Esophagus (tissue), 2 donors: ENCODE measurements at regions not wholly inside any gene's neighbourhood (a gene's known extent, or its start where the extent isn't known, plus 50 kb on each side); places are given as distances from the start of the nearest gene placed in this dataset.

Experiments used
- H3K27ac ChIP-seq, 2 donors: one replicate each; pipeline ENCODE4 v1.5.1; 2013; ENCODE audit warnings: low read depth in 2 of 2, mild to moderate bottlenecking in 2 of 2, inconsistent platforms in 1 of 2, low read length in 1 of 2, moderate library complexity in 1 of 2
- H3K27me3 ChIP-seq, 2 donors: one replicate each; pipeline ENCODE4 v1.6.1; 2013; ENCODE audit warnings: low read length in 2 of 2, control low read depth in 1 of 2, mild to moderate bottlenecking in 1 of 2; ENCODE audit not compliant: insufficient read depth in 2 of 2, control insufficient read depth in 1 of 2
- H3K36me3 ChIP-seq, 2 donors: one replicate each; pipeline ENCODE4 v1.6.1; 2013; ENCODE audit warnings: low read length in 1 of 2; ENCODE audit not compliant: control insufficient read depth in 2 of 2, insufficient read depth in 2 of 2
- H3K4me1 ChIP-seq, 2 donors: one replicate each; pipeline ENCODE4 v1.6.1; 2013; ENCODE audit warnings: low read length in 1 of 2; ENCODE audit not compliant: control insufficient read depth in 2 of 2, insufficient read depth in 2 of 2
- H3K4me3 ChIP-seq, 2 donors: one replicate each; pipeline ENCODE4 v1.5.1; 2013; ENCODE audit warnings: low read length in 2 of 2, mild to moderate bottlenecking in 2 of 2, low read depth in 1 of 2, moderate library complexity in 1 of 2
- H3K9me3 ChIP-seq, 2 donors: one replicate each; pipeline ENCODE4 v1.6.1; 2013; ENCODE audit warnings: mild to moderate bottlenecking in 2 of 2, low read depth in 1 of 2, low read length in 1 of 2, moderate library complexity in 1 of 2; ENCODE audit not compliant: control insufficient read depth in 2 of 2, insufficient read depth in 1 of 2
- WGBS, 2 donors: extraction: QIAGEN DNeasy Blood & Tissue Kit; methylation state at CpG; one replicate each; pipeline ENCODE4 v1.1.7; 2013; 5-methylcytosine and 5-hydroxymethylcytosine counted together
- donor health status: healthy with polysubstance abuse.
- donor health status: Bipolar disorder and iron deficiency.

DNA sequence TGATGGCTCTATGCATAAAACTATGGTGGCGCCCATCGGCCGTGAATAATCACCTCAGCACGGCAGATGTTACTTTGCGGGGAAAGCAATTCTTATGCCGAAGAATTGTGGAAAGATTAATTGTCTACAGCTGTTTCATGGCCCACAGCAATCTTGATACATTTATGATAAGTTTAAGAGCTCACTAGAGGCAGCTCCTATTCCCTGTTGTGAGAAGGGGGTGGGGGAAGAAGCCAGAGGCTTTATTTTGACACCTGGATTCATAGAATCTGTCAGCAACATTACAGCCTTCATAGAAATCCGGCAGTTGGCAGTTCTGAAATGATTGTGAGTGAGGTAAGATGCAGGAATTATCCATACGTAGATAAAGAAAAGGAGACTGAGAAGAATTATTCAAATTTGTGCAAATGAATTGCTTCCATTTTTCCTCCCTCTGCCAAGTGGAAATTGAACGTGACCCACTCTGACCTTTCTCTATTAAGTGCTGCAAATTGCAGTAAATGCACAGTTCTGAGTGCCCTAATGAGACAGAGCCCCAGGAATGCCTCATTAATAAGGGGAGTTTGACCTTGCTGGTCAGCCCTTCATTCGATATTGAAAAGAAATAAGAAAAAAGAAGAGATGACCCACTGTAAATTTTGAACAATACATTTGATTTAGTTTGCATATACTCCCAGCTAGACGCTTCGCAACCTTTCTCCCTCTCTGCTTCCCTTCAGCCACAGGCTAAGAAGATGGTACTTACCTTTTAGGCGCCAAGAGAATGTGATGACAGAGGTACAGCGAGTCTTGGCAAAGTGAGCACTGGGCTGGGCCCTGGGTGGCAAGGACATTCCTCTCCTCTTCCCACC is 188.8 kb downstream of the GPAT3 start:
- H3K27ac ChIP-seq, result no peak overlapping the region
- peaks cover 0 to 2% of the 10 kb centered on the region in 2 donors for H3K9me3 ChIP-seq
- H3K36me3 ChIP-seq, result no peaks in the 10 kb centered on the region
- H3K27me3 ChIP-seq, result no peaks in the 10 kb centered on the region
- 75 to 80% methylated on average over 14 of the region's 14 CpGs for WGBS, 2 donors
- no peaks in the 10 kb centered on the region for H3K4me1 ChIP-seq
- H3K4me3 ChIP-seq, result no peak overlapping the region

DNA sequence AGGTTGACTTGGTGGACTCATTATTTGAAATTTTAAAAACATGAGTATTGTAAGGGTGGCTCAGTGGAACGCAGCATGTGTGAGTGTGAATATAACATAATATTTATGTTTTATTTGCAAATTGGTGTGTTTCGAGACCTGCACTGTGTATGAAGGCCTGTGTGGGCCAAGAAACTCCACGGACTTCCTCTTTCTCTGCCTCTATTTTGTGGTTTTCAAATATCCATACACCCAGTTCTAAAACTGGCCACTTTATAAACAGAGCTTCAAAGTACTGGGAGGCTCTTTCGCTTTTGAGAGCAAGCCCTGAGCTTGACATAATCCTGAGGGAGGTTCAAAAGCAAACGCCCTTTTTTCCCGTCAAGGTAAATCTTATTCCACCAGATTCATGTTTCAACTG is 187.7 kb downstream of the GPAT3 start:
- Histone ChIP-seq H3K27me3 (no peaks in the 10 kb centered on the region), H3K9me3 (peaks cover 0 to 2% of the 10 kb centered on the region in 2 donors), H3K4me3 (no peak overlapping the region), H3K36me3 (no peaks in the 10 kb centered on the region), H3K27ac (no peak overlapping the region), H3K4me1 (no peaks in the 10 kb centered on the region)
- WGBS, 2 donors, result 58 to 67% methylated on average over 6 of the region's 6 CpGs

GRCh38 chr4:83722730-83723269 is 186.9 kb downstream of the GPAT3 start:
- Histone ChIP-seq H3K27ac (no peak overlapping the region), H3K9me3 (peaks cover 0 to under 1% of the 10 kb centered on the region in 2 donors), H3K36me3 (no peaks in the 10 kb centered on the region), H3K4me1 (no peaks in the 10 kb centered on the region), H3K4me3 (no peak overlapping the region), H3K27me3 (no peaks in the 10 kb centered on the region)
- WGBS, 2 donors, result 82% methylated on average over 5 of the region's 5 CpGs

- H3K27me3 ChIP-seq, result peaks cover 0 to 2% of the 10 kb centered on the region in 2 donors
- H3K36me3 ChIP-seq, result no peaks in the 10 kb centered on the region
- no peak overlapping the region for H3K4me3 ChIP-seq
- no peaks in the 10 kb centered on the region for H3K4me1 ChIP-seq
- H3K27ac ChIP-seq, result no peak overlapping the region
- H3K9me3 ChIP-seq, result no peaks in the 10 kb centered on the region
Measured at GRCh38 chr4:83716874-83717273, 181.0 kb downstream of the GPAT3 start.

- Histone ChIP-seq H3K4me3 (no peak overlapping the region), H3K36me3 (no peaks in the 10 kb centered on the region), H3K4me1 (no peaks in the 10 kb centered on the region), H3K9me3 (no peaks in the 10 kb centered on the region), H3K27me3 (peaks cover 0 to 2% of the 10 kb centered on the region in 2 donors), H3K27ac (no peak overlapping the region)
Measured at GRCh38 chr4:83712890-83713289, 177.0 kb downstream of the GPAT3 start.

DNA sequence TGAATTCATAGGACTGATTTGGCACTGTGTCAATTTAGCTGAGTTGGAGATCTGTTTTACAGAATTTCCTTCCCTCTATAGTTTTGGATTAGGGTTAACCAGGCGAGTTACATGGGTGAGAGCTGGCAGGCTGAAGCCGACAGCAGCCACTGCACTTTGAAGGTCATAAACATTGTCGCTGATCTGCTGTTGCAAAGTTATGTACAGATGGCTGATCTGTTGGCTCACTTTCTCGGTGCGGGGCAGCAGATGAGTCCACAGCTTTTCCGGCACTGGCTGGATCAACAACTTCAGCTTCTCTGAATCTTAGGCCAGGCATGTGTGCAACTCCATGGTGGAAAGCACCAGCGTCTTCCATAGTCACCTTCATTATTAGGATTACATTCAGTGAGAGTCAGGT is 173.7 kb downstream of the GPAT3 start:
- H3K4me3 ChIP-seq, result no peak overlapping the region
- H3K27ac ChIP-seq, result no peak overlapping the region
- no peaks in the 10 kb centered on the region for H3K9me3 ChIP-seq
- WGBS, 2 donors, result 77 to 81% methylated on average over 7 of the region's 7 CpGs
- no peaks in the 10 kb centered on the region for H3K4me1 ChIP-seq
- H3K36me3 ChIP-seq, result no peaks in the 10 kb centered on the region
- peaks cover 0 to 2% of the 10 kb centered on the region in 2 donors for H3K27me3 ChIP-seq

- no peaks in the 10 kb centered on the region for H3K9me3 ChIP-seq
- no peaks in the 10 kb centered on the region for H3K4me1 ChIP-seq
- H3K27me3 ChIP-seq, result peaks cover 0 to 2% of the 10 kb centered on the region in 2 donors
- WGBS, 2 donors, result 51 to 60% methylated on average over 6 of the region's 6 CpGs
- no peak overlapping the region for H3K27ac ChIP-seq
- no peaks in the 10 kb centered on the region for H3K36me3 ChIP-seq
- H3K4me3 ChIP-seq, result no peak overlapping the region
Measured at GRCh38 chr4:83708500-83709175, 172.7 kb downstream of the GPAT3 start.

- no peaks in the 10 kb centered on the region for H3K27me3 ChIP-seq
- no peak overlapping the region for H3K4me3 ChIP-seq
- no peaks in the 10 kb centered on the region for H3K36me3 ChIP-seq
- 76 to 90% methylated on average over 2 of the region's 2 CpGs for WGBS, 2 donors
- no peak overlapping the region for H3K27ac ChIP-seq
- no peaks in the 10 kb centered on the region for H3K4me1 ChIP-seq
- H3K9me3 ChIP-seq, result peaks cover 0 to 3% of the 10 kb centered on the region in 2 donors
Measured at GRCh38 chr4:83704786-83705185, 168.9 kb downstream of the GPAT3 start.

DNA sequence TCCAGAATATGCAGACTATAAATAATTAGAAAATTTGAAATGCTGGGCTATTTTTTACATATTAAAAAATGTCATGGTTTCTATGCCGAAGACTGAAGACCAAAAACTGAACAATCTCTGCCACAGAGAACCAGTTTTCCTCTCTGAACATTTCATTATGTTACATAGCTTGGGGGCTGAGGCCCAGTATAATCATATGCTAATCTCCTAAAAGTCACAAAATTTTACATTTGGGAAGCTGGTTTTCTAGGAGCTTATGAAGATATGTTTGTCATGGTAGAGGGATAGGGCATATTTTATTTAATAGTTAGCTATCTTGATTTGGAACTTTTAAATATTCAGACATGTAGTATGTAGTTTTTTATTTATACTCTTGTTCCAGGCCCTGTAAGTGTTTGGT is 167.8 kb downstream of the GPAT3 start:
- no peaks in the 10 kb centered on the region for H3K36me3 ChIP-seq
- WGBS, 2 donors, result 84 to 97% methylated on average over 1 of the region's 1 CpG
- H3K27ac ChIP-seq, result no peak overlapping the region
- no peaks in the 10 kb centered on the region for H3K27me3 ChIP-seq
- no peaks in the 10 kb centered on the region for H3K4me1 ChIP-seq
- peaks cover 0 to 3% of the 10 kb centered on the region in 2 donors for H3K9me3 ChIP-seq
- no peak overlapping the region for H3K4me3 ChIP-seq
